DND-41 (cell line): ENCODE measurements at regions not wholly inside any gene's neighbourhood (a gene's known extent, or its start where the extent isn't known, plus 50 kb on each side); places are given as distances from the start of the nearest gene placed in this dataset.

Source experiments
- ATAC-seq: fragments of 200-7000 bp; cut with Tn5 transposase; 3 replicates; pipeline ENCODE4 v1.9.1; 2021; ENCODE audit warnings: low read depth; ENCODE audit not compliant: insufficient read depth
- DNase-seq: peaks from one replicate; pipeline ENCODE4 v3.0.0-alpha.2; 2020
- H2AFZ ChIP-seq: 2 replicates; pipeline ENCODE4 v1.6.0; 2012; ENCODE audit warnings: low read depth, low read length
- H3K27ac ChIP-seq: 2 replicates; pipeline ENCODE4 v1.5.1; 2012; ENCODE audit warnings: low read length, inconsistent platforms
- H3K27me3 ChIP-seq: fragments of 200-600 bp; sonication (generic); 2 replicates; pipeline ENCODE4 v1.6.0; 2012; ENCODE audit warnings: low read length, mild to moderate bottlenecking, inconsistent platforms; ENCODE audit not compliant: insufficient read depth, poor library complexity
- H3K36me3 ChIP-seq: 2 replicates; pipeline ENCODE4 v1.5.1; 2012; ENCODE audit warnings: low read length, inconsistent platforms; ENCODE audit not compliant: insufficient read depth
- H3K4me1 ChIP-seq: 2 replicates; pipeline ENCODE4 v1.5.1; 2012; ENCODE audit warnings: mild to moderate bottlenecking, low read length; ENCODE audit not compliant: insufficient read depth
- H3K4me2 ChIP-seq: 2 replicates; pipeline ENCODE4 v1.6.0; 2012; ENCODE audit warnings: mild to moderate bottlenecking, moderate library complexity, low read length, inconsistent platforms; ENCODE audit not compliant: insufficient read depth
- H3K4me3 ChIP-seq, 2 experiments: fragments of 200-600 bp in 1 of 2; shearing (Covaris generic) in 1 of 2; 2 replicates each; pipeline ENCODE4 v1.5.1; 2012 to 2016; ENCODE audit warnings: inconsistent platforms in 2 of 2, low read length in 2 of 2, mild to moderate bottlenecking in 2 of 2, low read depth in 1 of 2, moderate library complexity in 1 of 2
- H3K79me2 ChIP-seq: 2 replicates; pipeline ENCODE4 v1.6.0; 2012; ENCODE audit warnings: low read length, inconsistent platforms; ENCODE audit not compliant: insufficient read depth
- H3K9ac ChIP-seq: 2 replicates; pipeline ENCODE4 v1.6.0; 2012; ENCODE audit warnings: low read depth, mild to moderate bottlenecking, inconsistent platforms, low read length, moderate library complexity
- H3K9me3 ChIP-seq: 2 replicates; pipeline ENCODE4 v1.5.1; 2012; ENCODE audit warnings: low read length, moderate library complexity, mild to moderate bottlenecking, inconsistent platforms; ENCODE audit not compliant: insufficient read depth, severe bottlenecking
- H4K20me1 ChIP-seq: 2 replicates; pipeline ENCODE4 v1.6.0; 2012; ENCODE audit warnings: low read length; ENCODE audit not compliant: insufficient read depth
- EZH2 ChIP-seq: IDR thresholded peaks from 3 replicates; pipeline ENCODE4 v1.6.1; 2012; ENCODE audit warnings: borderline replicate concordance, low read depth, mild to moderate bottlenecking, moderate library complexity, low read length, inconsistent platforms; ENCODE audit not compliant: severe bottlenecking
- TF ChIP-seq, protein P1 (sequence below): IDR thresholded peaks from 2 replicates; pipeline ENCODE4 v1.5.1; 2012; ENCODE audit warnings: borderline replicate concordance, low read length, moderate library complexity, mild to moderate bottlenecking; ENCODE audit not compliant: poor library complexity, severe bottlenecking; ENCODE audit errors: extremely low read depth

DNA sequence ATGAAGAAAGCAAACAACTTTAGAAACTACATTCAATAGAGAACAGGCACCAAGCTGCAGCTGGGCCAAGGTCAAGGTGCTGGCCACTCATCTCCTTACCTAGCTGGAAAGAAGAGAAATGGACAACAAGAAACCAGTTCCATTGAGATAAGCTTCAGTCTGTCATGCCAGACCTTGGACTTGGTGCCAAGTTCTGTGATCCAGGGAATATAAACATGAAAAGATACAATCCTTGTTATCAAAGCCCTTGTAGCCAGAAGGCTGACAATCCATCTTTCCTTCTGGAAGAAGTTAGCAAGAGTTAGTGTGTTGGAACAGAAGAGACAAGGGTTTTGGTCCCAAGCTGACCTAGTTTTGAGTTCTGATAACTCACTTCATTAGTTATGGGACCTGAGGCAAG lies 227.5 kb downstream of the ACTL7B start:
- H3K4me2 ChIP-seq = no peak overlapping the region
- no peak overlapping the region for H3K9ac ChIP-seq
- TF ChIP-seq, protein P1, sequence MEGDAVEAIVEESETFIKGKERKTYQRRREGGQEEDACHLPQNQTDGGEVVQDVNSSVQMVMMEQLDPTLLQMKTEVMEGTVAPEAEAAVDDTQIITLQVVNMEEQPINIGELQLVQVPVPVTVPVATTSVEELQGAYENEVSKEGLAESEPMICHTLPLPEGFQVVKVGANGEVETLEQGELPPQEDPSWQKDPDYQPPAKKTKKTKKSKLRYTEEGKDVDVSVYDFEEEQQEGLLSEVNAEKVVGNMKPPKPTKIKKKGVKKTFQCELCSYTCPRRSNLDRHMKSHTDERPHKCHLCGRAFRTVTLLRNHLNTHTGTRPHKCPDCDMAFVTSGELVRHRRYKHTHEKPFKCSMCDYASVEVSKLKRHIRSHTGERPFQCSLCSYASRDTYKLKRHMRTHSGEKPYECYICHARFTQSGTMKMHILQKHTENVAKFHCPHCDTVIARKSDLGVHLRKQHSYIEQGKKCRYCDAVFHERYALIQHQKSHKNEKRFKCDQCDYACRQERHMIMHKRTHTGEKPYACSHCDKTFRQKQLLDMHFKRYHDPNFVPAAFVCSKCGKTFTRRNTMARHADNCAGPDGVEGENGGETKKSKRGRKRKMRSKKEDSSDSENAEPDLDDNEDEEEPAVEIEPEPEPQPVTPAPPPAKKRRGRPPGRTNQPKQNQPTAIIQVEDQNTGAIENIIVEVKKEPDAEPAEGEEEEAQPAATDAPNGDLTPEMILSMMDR = no peak
- TF ChIP-seq EZH2 = no peak
- H3K79me2 ChIP-seq = no peaks in the 10 kb centered on the region
- H3K27me3 ChIP-seq = no peaks in the 10 kb centered on the region
- H3K9me3 ChIP-seq = no peaks in the 10 kb centered on the region
- no peaks in the 10 kb centered on the region for H3K36me3 ChIP-seq
- DNase-seq (no peak), ATAC-seq (no peak)
- no peaks in the 10 kb centered on the region for H3K4me1 ChIP-seq
- H3K4me3 ChIP-seq = no peak overlapping the region
- H4K20me1 ChIP-seq = no peaks in the 10 kb centered on the region
- no peak overlapping the region for H3K27ac ChIP-seq
- no peak overlapping the region for H2AFZ ChIP-seq

DNA sequence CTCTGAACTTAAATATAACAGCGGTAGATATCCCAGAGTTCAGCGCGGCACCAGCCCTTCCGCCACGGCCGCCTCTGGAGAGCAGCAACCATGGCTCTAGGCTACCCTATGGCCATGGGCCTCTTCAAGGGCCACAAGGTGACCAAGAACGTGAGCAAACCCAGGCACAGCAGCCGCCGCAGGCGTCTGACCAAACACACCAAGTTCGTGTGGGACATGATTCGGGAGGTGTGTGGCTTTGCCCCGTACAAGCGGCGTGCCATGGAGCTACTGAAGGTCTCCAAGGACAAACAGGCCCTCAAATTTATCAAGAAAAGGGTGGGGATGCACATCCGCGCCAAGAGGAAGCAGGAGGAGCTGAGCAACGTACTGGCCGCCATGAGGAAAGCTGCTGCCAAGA lies 229.0 kb downstream of the ACTL7B start:
- Histone ChIP-seq H4K20me1 (no peaks in the 10 kb centered on the region), H3K4me3 (no peak overlapping the region), H3K27ac (no peak overlapping the region), H3K79me2 (no peaks in the 10 kb centered on the region), H3K4me1 (no peaks in the 10 kb centered on the region), H3K27me3 (no peaks in the 10 kb centered on the region), H2AFZ (no peak overlapping the region), H3K9ac (no peak overlapping the region), H3K4me2 (no peak overlapping the region), H3K36me3 (no peaks in the 10 kb centered on the region), H3K9me3 (no peaks in the 10 kb centered on the region)
- DNase-seq = no peak
- TF ChIP-seq, protein P1 = no peak
- ATAC-seq = no peak

DNA sequence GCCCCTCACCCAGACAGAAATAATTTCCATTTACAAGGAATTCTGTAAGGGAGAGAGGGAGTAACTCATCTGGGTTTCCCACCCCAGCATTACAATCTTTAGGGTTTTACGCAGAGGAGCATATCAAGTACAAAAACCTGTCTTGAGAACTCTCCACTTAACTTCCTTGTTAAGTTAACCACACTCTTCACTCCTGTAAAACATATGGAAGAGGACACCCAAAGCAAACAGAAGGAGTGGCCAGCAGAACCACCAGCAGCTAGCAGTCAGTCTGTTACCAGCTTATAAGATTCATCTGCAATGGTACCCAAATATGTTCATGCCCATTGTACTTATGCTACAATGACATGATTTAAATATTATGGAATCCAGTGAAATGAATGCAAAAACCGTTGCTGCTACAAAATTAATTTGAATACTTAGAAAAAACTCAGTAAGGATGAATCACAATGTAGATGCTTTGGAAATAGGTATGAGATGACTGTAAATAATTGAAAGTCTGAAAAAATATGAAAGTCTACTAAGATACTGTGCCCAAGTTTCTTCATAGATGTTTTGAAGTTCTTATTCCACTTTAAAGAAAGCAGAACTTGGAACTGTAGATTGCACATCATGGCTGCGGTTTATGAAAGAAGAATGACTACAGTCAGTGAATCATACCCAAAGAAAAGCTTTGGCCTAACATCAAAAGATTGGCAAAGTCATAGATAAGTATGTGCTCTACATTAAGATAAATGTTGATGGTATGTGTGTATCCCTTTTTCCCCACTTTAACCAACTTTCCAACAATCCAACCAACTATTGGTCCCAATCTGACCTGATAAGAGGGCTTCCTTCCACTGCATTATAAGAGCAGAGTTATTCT lies 233.6 kb downstream of the ACTL7B start:
- Histone ChIP-seq H3K4me2 (no peak overlapping the region), H3K36me3 (no peaks in the 10 kb centered on the region), H3K4me3 (no peak overlapping the region), H4K20me1 (no peaks in the 10 kb centered on the region), H3K79me2 (no peaks in the 10 kb centered on the region), H3K9ac (no peak overlapping the region), H2AFZ (no peak overlapping the region), H3K27ac (no peak overlapping the region), H3K27me3 (no peaks in the 10 kb centered on the region), H3K4me1 (no peaks in the 10 kb centered on the region), H3K9me3 (no peaks in the 10 kb centered on the region)
- DNase-seq (no peak), ATAC-seq (no peak)
- TF ChIP-seq, protein P1 = no peak
- no peak for TF ChIP-seq EZH2
